ENCODE measurements at regions not wholly inside any gene's neighbourhood (a gene's known extent, or its start where the extent isn't known, plus 50 kb on each side); places are given as distances from the start of the nearest gene placed in this dataset.

- peak; percentile 96 for ATAC-seq
- no peak for TF ChIP-seq ZFP3 (CRISPR knock-in tag; IDR thresholded peaks at IDR 0.05)
- TF ChIP-seq ZNF70 (CRISPR knock-in tag; IDR thresholded peaks at IDR 0.05) = no peak
- TF ChIP-seq ESRRG (CRISPR knock-in tag; IDR thresholded peaks at IDR 0.05) = no peak
- no peak for TF ChIP-seq CSRNP3 (CRISPR knock-in tag; IDR thresholded peaks at IDR 0.05)
- no peak for TF ChIP-seq BACH2 (CRISPR knock-in tag; IDR thresholded peaks at IDR 0.05; ENCODE audit: borderline replicate concordance)
- TF ChIP-seq GLIS3 (CRISPR knock-in tag; IDR thresholded peaks at IDR 0.05) = no peak
- no peak for TF ChIP-seq ARNTL (CRISPR knock-in tag; IDR thresholded peaks at IDR 0.05; ENCODE audit: borderline replicate concordance, low read depth)
- TF ChIP-seq SNAI2 (CRISPR knock-in tag; IDR thresholded peaks at IDR 0.05) = no peak
- TF ChIP-seq CSDC2 (CRISPR knock-in tag; IDR thresholded peaks at IDR 0.05) = no peak
These were observed 99.3 kb upstream of the ARMCX2 start for GRCh38 chrX:101759000-101759399.

GRCh38 chrX:101750744-101751143 lies 91.1 kb upstream of the ARMCX2 start:
- no peak for TF ChIP-seq SNAI2 (CRISPR knock-in tag; IDR thresholded peaks at IDR 0.05)
- no peak for ATAC-seq

GRCh38 chrX:101749436-101749835 lies 89.8 kb upstream of the ARMCX2 start:
- no peak for ATAC-seq
- TF ChIP-seq ESRRG (CRISPR knock-in tag; IDR thresholded peaks at IDR 0.05) (no peak), ZC3H10 (CRISPR knock-in tag; IDR thresholded peaks at IDR 0.05) (no peak), ZNF70 (CRISPR knock-in tag; IDR thresholded peaks at IDR 0.05) (no peak), PATZ1 (CRISPR knock-in tag; IDR thresholded peaks at IDR 0.05; ENCODE audit: borderline replicate concordance) (no peak), RARB (CRISPR knock-in tag; IDR thresholded peaks at IDR 0.05) (no peak), CREB5 (CRISPR knock-in tag; IDR thresholded peaks at IDR 0.05; ENCODE audit: low read depth) (no peak), BACH2 (CRISPR knock-in tag; IDR thresholded peaks at IDR 0.05; ENCODE audit: borderline replicate concordance) (no peak)

- TF ChIP-seq ZNF8 (CRISPR knock-in tag; IDR thresholded peaks at IDR 0.05) = no peak
- TF ChIP-seq TOX (CRISPR knock-in tag; IDR thresholded peaks at IDR 0.05; ENCODE audit: borderline replicate concordance) = no peak
- no peak for TF ChIP-seq CSRNP3 (CRISPR knock-in tag; IDR thresholded peaks at IDR 0.05)
- TF ChIP-seq BACH2 (CRISPR knock-in tag; IDR thresholded peaks at IDR 0.05; ENCODE audit: borderline replicate concordance) = no peak
- no peak for TF ChIP-seq ZNF565 (CRISPR knock-in tag; conservative IDR thresholded peaks at IDR 0.05; ENCODE audit: low read depth)
- no peak for TF ChIP-seq CSDC2 (CRISPR knock-in tag; IDR thresholded peaks at IDR 0.05)
- no peak for TF ChIP-seq PPARA (CRISPR knock-in tag; IDR thresholded peaks at IDR 0.05; ENCODE audit: borderline replicate concordance)
- TF ChIP-seq ESRRG (CRISPR knock-in tag; IDR thresholded peaks at IDR 0.05) = no peak
- TF ChIP-seq ISL1 (CRISPR knock-in tag; IDR thresholded peaks at IDR 0.05) = no peak
- no peak for TF ChIP-seq ARNTL (CRISPR knock-in tag; IDR thresholded peaks at IDR 0.05; ENCODE audit: borderline replicate concordance, low read depth)
- TF ChIP-seq CREB5 (CRISPR knock-in tag; IDR thresholded peaks at IDR 0.05; ENCODE audit: low read depth) = no peak
- TF ChIP-seq OSR1 (CRISPR knock-in tag; IDR thresholded peaks at IDR 0.05) = no peak
- TF ChIP-seq ZNF70 (CRISPR knock-in tag; IDR thresholded peaks at IDR 0.05) = no peak
- no peak for TF ChIP-seq GLIS3 (CRISPR knock-in tag; IDR thresholded peaks at IDR 0.05)
- TF ChIP-seq TSHZ2 (CRISPR knock-in tag; IDR thresholded peaks at IDR 0.05) = no peak
- no peak for TF ChIP-seq SNAI2 (CRISPR knock-in tag; IDR thresholded peaks at IDR 0.05)
- no peak for TF ChIP-seq ZC3H10 (CRISPR knock-in tag; IDR thresholded peaks at IDR 0.05)
- no peak for ATAC-seq
These were observed 85.4 kb upstream of the ARMCX2 start for GRCh38 chrX:101745046-101745445.
